ENCODE measurements at regions not wholly inside any gene's neighbourhood (a gene's known extent, or its start where the extent isn't known, plus 50 kb on each side); places are given as distances from the start of the nearest gene placed in this dataset.

DNA sequence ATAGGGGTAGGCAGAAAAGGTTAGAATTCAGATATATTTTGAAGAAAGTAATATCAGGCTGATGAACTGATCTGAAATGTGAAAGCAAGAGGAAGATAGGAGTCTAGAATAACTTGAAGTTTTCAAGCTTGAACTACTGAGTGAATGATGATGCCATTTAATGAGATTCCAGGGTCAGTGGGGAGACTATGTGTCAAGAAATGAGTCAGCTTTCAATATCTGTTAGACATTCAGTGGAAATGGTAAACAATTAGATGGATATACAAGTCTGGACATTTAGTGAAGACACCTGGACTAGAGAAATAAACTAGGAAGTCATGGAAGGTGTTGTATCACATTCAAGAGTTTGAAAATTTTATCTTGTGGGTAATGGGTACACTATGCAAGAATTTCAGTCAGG lies 326.9 kb downstream of the FSIP2 start:
- Histone ChIP-seq H3K79me2 (ENCODE audit: control insufficient read depth, insufficient read depth, low read length) (no peaks in the 10 kb centered on the region), H3K27me3 (ENCODE audit: control insufficient read depth in 2 of 2, insufficient read depth in 2 of 2, low read length in 2 of 2) (no peaks in the 10 kb centered on the region), H4K20me1 (replicated peaks; ENCODE audit: control insufficient read depth, extremely low read depth, insufficient read depth, low read length) (no peaks in the 10 kb centered on the region), H3K36me3 (ENCODE audit: control insufficient read depth in 2 of 2, extremely low read depth in 1 of 2, insufficient read depth in 2 of 2, low read length in 2 of 2) (no peaks in the 10 kb centered on the region), H3K9me3 (replicated peaks; ENCODE audit: control insufficient read depth, insufficient read depth, low read length) (no peaks in the 10 kb centered on the region), H3K4me1 (ENCODE audit: control insufficient read depth, extremely low read depth, insufficient read depth, low read length) (no peaks in the 10 kb centered on the region), H3K9ac (replicated peaks; ENCODE audit: extremely low read depth, insufficient read depth, low read length) (no peak overlapping the region), H3K27ac (ENCODE audit: insufficient read depth, low read depth, low read length) (no peak overlapping the region), H3K4me3 (replicated peaks in 1 of 3; ENCODE audit: insufficient read depth in 1 of 3, low read depth in 1 of 3, low read length in 3 of 3) (no peak overlapping the region), H3K9me1 (replicated peaks; ENCODE audit: control insufficient read depth, extremely low read depth, insufficient read depth, low read length) (no peaks in the 10 kb centered on the region), H3K4me2 (ENCODE audit: insufficient read depth, low read length) (no peak overlapping the region), H2AFZ (ENCODE audit: low read depth, low read length) (no peak overlapping the region)
- BruUV-seq (replicated peaks): no TSS peak
- TF ChIP-seq, protein P1, sequence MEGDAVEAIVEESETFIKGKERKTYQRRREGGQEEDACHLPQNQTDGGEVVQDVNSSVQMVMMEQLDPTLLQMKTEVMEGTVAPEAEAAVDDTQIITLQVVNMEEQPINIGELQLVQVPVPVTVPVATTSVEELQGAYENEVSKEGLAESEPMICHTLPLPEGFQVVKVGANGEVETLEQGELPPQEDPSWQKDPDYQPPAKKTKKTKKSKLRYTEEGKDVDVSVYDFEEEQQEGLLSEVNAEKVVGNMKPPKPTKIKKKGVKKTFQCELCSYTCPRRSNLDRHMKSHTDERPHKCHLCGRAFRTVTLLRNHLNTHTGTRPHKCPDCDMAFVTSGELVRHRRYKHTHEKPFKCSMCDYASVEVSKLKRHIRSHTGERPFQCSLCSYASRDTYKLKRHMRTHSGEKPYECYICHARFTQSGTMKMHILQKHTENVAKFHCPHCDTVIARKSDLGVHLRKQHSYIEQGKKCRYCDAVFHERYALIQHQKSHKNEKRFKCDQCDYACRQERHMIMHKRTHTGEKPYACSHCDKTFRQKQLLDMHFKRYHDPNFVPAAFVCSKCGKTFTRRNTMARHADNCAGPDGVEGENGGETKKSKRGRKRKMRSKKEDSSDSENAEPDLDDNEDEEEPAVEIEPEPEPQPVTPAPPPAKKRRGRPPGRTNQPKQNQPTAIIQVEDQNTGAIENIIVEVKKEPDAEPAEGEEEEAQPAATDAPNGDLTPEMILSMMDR (IDR thresholded peaks at IDR 0.05; ENCODE audit: extremely low read depth in 1 of 2, insufficient read depth in 1 of 2, low read depth in 1 of 2, low read length in 2 of 2): no peak
- TF ChIP-seq POLR2AphosphoS5 (IDR thresholded peaks at IDR 0.05; ENCODE audit: insufficient read depth, low read depth, low read length) (no peak), MAX (IDR thresholded peaks at IDR 0.05; ENCODE audit: insufficient read depth, insufficient read length) (no peak), FOS (IDR thresholded peaks at IDR 0.05; ENCODE audit: borderline replicate concordance, insufficient read depth, low read length) (no peak), MYC (IDR thresholded peaks at IDR 0.05; ENCODE audit: low read depth, low read length) (no peak), EZH2 (IDR thresholded peaks at IDR 0.05; ENCODE audit: borderline replicate concordance, low read depth, low read length, severe bottlenecking) (no peak)
- intact Hi-C loops (cut with micrococcal nuclease) (no loop called here), dilution Hi-C loops (cut with MboI; ENCODE audit: extremely low pct_ligation_motif_present, low sequenced_read_pairs) (no loop called here)
- POLR2A ChIA-PET: interaction anchor here (0.5 kb wide), 1 partner anchor 12 kb away, joined by 3 read pairs; no protein-coding TSS in a partner anchor
- CTCF ChIA-PET: no interaction called here
- DNase-seq (ENCODE audit: low read depth, low spot score): no peak
- FAIRE-seq: no peak

Measured in endothelial cell of umbilical vein (primary cell).